Psoas muscle (tissue), 7 donors: ENCODE measurements at regions not wholly inside any gene's neighbourhood (a gene's known extent, or its start where the extent isn't known, plus 50 kb on each side); places are given as distances from the start of the nearest gene placed in this dataset.

ENCODE experiments used
- ATAC-seq, 4 donors: fragments of 200-7000 bp; cut with Tn5 transposase; one replicate each; pipeline ENCODE4 v1.9.1; 2020; ENCODE audit warnings: moderate library complexity in 3 of 4, mild to moderate bottlenecking in 2 of 4
- DNase-seq, 2 donors: peaks; one replicate each; pipeline ENCODE4 v3.0.0-alpha.2; 2020
- H3K27ac ChIP-seq: fragments of 200-600 bp; one replicate; pipeline ENCODE4 v1.8.0; 2022
- H3K27me3 ChIP-seq, 3 donors: fragments of 200-600 bp in 1 of 3; one replicate each; pipeline versions ENCODE4 v1.6.1 to v1.8.0; 2013 to 2022; ENCODE audit warnings: low read length in 2 of 3, mild to moderate bottlenecking in 2 of 3, moderate library complexity in 1 of 3; ENCODE audit not compliant: insufficient read depth in 3 of 3
- H3K36me3 ChIP-seq, 2 donors: fragments of 200-600 bp in 1 of 2; one replicate each; pipeline versions ENCODE4 v1.6.1 to v1.8.0; 2013 to 2022; ENCODE audit warnings: low read depth in 1 of 2, mild to moderate bottlenecking in 1 of 2, moderate library complexity in 1 of 2; ENCODE audit not compliant: insufficient read depth in 1 of 2
- H3K4me1 ChIP-seq: fragments of 200-600 bp; one replicate; pipeline ENCODE4 v1.8.0; 2022
- H3K4me3 ChIP-seq: fragments of 200-600 bp; one replicate; pipeline ENCODE4 v1.8.0; 2022; ENCODE audit warnings: mild to moderate bottlenecking
- H3K9me3 ChIP-seq: fragments of 200-600 bp; one replicate; pipeline ENCODE4 v1.8.0; 2022
- CTCF ChIP-seq: fragments of 200-600 bp; IDR thresholded peaks from one replicate; pipeline ENCODE4 v1.8.0; 2022; ENCODE audit warnings: antibody characterized with exemption
- WGBS, 3 donors: extraction: QIAGEN DNeasy Blood & Tissue Kit; methylation state at CpG; one replicate each; pipeline versions ENCODE4 v1.1.6 to v1.1.7; 2013; 5-methylcytosine and 5-hydroxymethylcytosine counted together
- intact Hi-C, 2 donors: fragments of 100-400 bp; cut with DNase I; formaldehyde crosslinking; loops; one replicate each; pipeline versions ENCODE4 v1.11.0 to v1.14.2; 2022
- donor health status: healthy with polysubstance abuse.
- donor health status: DM: no; HTN: no; CAD: no; lungs with moderate emphysema.
- donor health status: Bipolar disorder and iron deficiency.
- donor health status: healthy.
- donor health status: DM: yes; HTN: yes; CAD: no.
- donor health status: DM: no; HTN: no; CAD: no.
- donor health status: DM: yes; HTN: yes; CAD: no.

DNA sequence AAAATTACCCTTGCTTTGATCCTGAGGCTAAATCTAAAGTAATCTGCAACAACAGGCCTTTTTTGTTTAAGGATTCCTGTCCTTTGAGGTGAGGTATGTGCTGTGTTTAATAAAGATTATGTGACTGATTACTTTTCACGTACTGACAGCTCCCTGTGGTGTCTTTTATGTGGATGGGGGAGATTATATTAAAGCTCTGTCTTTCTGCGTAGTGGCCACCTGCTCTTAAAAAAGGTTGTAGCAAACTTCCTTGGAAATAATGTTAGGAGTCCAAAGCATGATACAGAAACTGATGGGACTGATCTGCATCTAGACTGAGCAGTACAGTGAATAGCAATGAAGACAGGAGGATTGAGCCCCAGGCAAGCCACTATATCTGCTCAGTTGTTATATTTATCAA, 453.0 kb upstream of the GOLIM4 start:
- no peaks in the 10 kb centered on the region for H3K9me3 ChIP-seq
- no peak overlapping the region for H3K27ac ChIP-seq
- H3K4me3 ChIP-seq, result no peak overlapping the region
- no peaks in the 10 kb centered on the region for H3K4me1 ChIP-seq
- no peak for TF ChIP-seq CTCF
- intact Hi-C loops, result no loop called here
- H3K27me3 ChIP-seq, result peaks cover 0 to 4% (median 0%) of the 10 kb centered on the region in 3 donors
- ATAC-seq (no peak), DNase-seq (no peak)
- H3K36me3 ChIP-seq, result no peaks in the 10 kb centered on the region
- 43 to 53% (median 43%) methylated on average over 2 of the region's 2 CpGs for WGBS, 3 donors

- Histone ChIP-seq H3K27me3 (peaks cover 0 to 4% (median 0%) of the 10 kb centered on the region in 3 donors), H3K9me3 (no peaks in the 10 kb centered on the region), H3K36me3 (no peaks in the 10 kb centered on the region), H3K4me1 (no peaks in the 10 kb centered on the region), H3K27ac (no peak overlapping the region), H3K4me3 (no peak overlapping the region)
- no peak for DNase-seq
- no peak for ATAC-seq
- TF ChIP-seq CTCF, result no peak
- intact Hi-C loops, result no loop called here
- WGBS, 3 donors, result 79 to 87% (median 83%) methylated on average over 7 of the region's 7 CpGs
These were observed 451.0 kb upstream of the GOLIM4 start for GRCh38 chr3:168546707-168547106.

GRCh38 chr3:168545591-168545990, 449.9 kb upstream of the GOLIM4 start:
- H3K36me3 ChIP-seq, result no peaks in the 10 kb centered on the region
- no peaks in the 10 kb centered on the region for H3K4me1 ChIP-seq
- ATAC-seq, result no peak
- DNase-seq, result no peak
- H3K4me3 ChIP-seq, result no peak overlapping the region
- intact Hi-C loops, result no loop called here
- WGBS, 3 donors, result 26 to 36% (median 28%) methylated on average over 1 of the region's 1 CpG
- H3K27ac ChIP-seq, result no peak overlapping the region
- TF ChIP-seq CTCF, result no peak
- peaks cover 0 to 4% (median 0%) of the 10 kb centered on the region in 3 donors for H3K27me3 ChIP-seq
- no peaks in the 10 kb centered on the region for H3K9me3 ChIP-seq

GRCh38 chr3:168544097-168544957, 448.6 kb upstream of the GOLIM4 start:
- H3K27ac ChIP-seq, result no peak overlapping the region
- H3K36me3 ChIP-seq, result no peaks in the 10 kb centered on the region
- no peak for TF ChIP-seq CTCF
- intact Hi-C loops, result no loop called here
- DNase-seq (no peak), ATAC-seq (no peak)
- no peak overlapping the region for H3K4me3 ChIP-seq
- no peaks in the 10 kb centered on the region for H3K4me1 ChIP-seq
- no peaks in the 10 kb centered on the region for H3K9me3 ChIP-seq
- peaks cover 0 to 4% (median 0%) of the 10 kb centered on the region in 3 donors for H3K27me3 ChIP-seq

- TF ChIP-seq CTCF, result no peak
- no peaks in the 10 kb centered on the region for H3K9me3 ChIP-seq
- H3K36me3 ChIP-seq, result no peaks in the 10 kb centered on the region
- no peaks in the 10 kb centered on the region for H3K4me1 ChIP-seq
- H3K27ac ChIP-seq, result no peak overlapping the region
- H3K4me3 ChIP-seq, result no peak overlapping the region
- peaks cover 0 to 4% (median 0%) of the 10 kb centered on the region in 3 donors for H3K27me3 ChIP-seq
- intact Hi-C loops, result no loop called here
- ATAC-seq (no peak), DNase-seq (no peak)
- WGBS, 3 donors, result 29 to 78% (median 29%) methylated on average over 2 of the region's 2 CpGs
These were observed 445.0 kb upstream of the GOLIM4 start for GRCh38 chr3:168540726-168541125.
